K562 (cell line): ENCODE measurements at regions not wholly inside any gene's neighbourhood (a gene's known extent, or its start where the extent isn't known, plus 50 kb on each side); places are given as distances from the start of the nearest gene placed in this dataset.

ENCODE experiments used
- ATAC-seq: fragments of 200-7000 bp; cut with Tn5 transposase; 3 replicates; pipeline ENCODE4 v1.9.1; 2020; ENCODE audit warnings: moderate library complexity
- BruUV-seq: library from RNA; stranded (reverse); fragments of 400-500 nt; replicated peaks from 2 replicates; lab custom pipeline; 2021; lab: Mats Ljungman, UMichigan
- CTCF ChIA-PET: fragments of 300-600 bp; formaldehyde crosslinking; extraction: SDS; loops from one replicate; lab custom pipeline; 2021; ENCODE audit warnings: low intra/inter-chr PET ratio; lab: Yijun Ruan, JAX
- POLR2A ChIA-PET: fragments of 300-600, 350-650 bp; sonication (Branson Sonifier 250); formaldehyde crosslinking; extraction: SDS; loops from one replicate; lab custom pipeline; 2021; ENCODE audit warnings: antibody characterized with exemption, inconsistent platforms; lab: Yijun Ruan, JAX
- DNase-seq, 4 experiments: peaks; one replicate each; pipeline versions ENCODE4 v3.0.0 to v3.0.0-alpha.2; 2011 to 2018; ENCODE audit warnings: low spot score in 3 of 4, mixed read lengths in 3 of 4; ENCODE audit errors: extremely low read depth in 1 of 4
- FAIRE-seq: peaks from 2 replicates; lab custom pipeline; 2011; peaks lifted over from hg19 to GRCh38; lab: Jason Lieb, UNC
- H2AFZ ChIP-seq: 2 replicates; pipeline ENCODE4 v1.6.0; 2011; ENCODE audit warnings: low read depth, low read length, control low read depth, inconsistent platforms
- H3K27ac ChIP-seq: fragments of 200-600 bp; 3 replicates; pipeline ENCODE4 v1.8.0; 2011; ENCODE audit warnings: low read depth, mild to moderate bottlenecking, control low read depth, inconsistent platforms, low read length, moderate library complexity, mixed read lengths; ENCODE audit errors: extremely low read depth
- H3K27me3 ChIP-seq, 2 experiments: fragments of 300-600 bp in 1 of 2; 2 replicates in 1 of 2; 3 replicates in 1 of 2; pipeline versions ENCODE4 v1.6.0 to v1.8.0; 2011; ENCODE audit warnings: inconsistent platforms in 2 of 2, low read length in 2 of 2, mild to moderate bottlenecking in 1 of 2, mixed read lengths in 1 of 2, moderate library complexity in 1 of 2; ENCODE audit not compliant: control insufficient read depth in 2 of 2, insufficient read depth in 2 of 2
- H3K36me3 ChIP-seq: fragments of 300-600 bp; 3 replicates; pipeline ENCODE4 v1.8.0; 2011; ENCODE audit warnings: mild to moderate bottlenecking, low read length, inconsistent platforms; ENCODE audit not compliant: control insufficient read depth, insufficient read depth
- H3K4me1 ChIP-seq, 2 experiments: fragments of 200-600 bp in 1 of 2; replicated peaks in 1 of 2; 2 replicates in 1 of 2; 3 replicates in 1 of 2; pipeline versions ENCODE4 v1.5.1 to v1.8.0; 2011; ENCODE audit warnings: inconsistent platforms in 2 of 2, low read length in 2 of 2, mild to moderate bottlenecking in 1 of 2, mixed read lengths in 1 of 2, moderate library complexity in 1 of 2; ENCODE audit not compliant: control insufficient read depth in 2 of 2, insufficient read depth in 2 of 2
- H3K4me2 ChIP-seq: 2 replicates; pipeline ENCODE4 v1.6.1; 2011; ENCODE audit warnings: low read length, control low read depth, inconsistent platforms, mixed read lengths; ENCODE audit not compliant: insufficient read depth
- H3K4me3 ChIP-seq: fragments of 200-600 bp; sonication (generic), shearing (Covaris generic); 2 replicates; pipeline ENCODE4 v1.5.1; 2016; ENCODE audit warnings: control low read depth, inconsistent platforms
- H3K79me2 ChIP-seq: fragments of 200-600 bp; 3 replicates; pipeline ENCODE4 v1.8.0; 2011; ENCODE audit warnings: low read length, inconsistent platforms; ENCODE audit not compliant: control insufficient read depth, insufficient read depth
- H3K9ac ChIP-seq, 2 experiments: 2 replicates each; pipeline versions ENCODE4 v1.6.0 to v1.6.1; 2011; ENCODE audit warnings: low read depth in 2 of 2, low read length in 2 of 2, control low read depth in 1 of 2, inconsistent platforms in 1 of 2, mild to moderate bottlenecking in 1 of 2, mixed read lengths in 1 of 2; ENCODE audit not compliant: insufficient read depth in 1 of 2
- H3K9me1 ChIP-seq: one replicate; pipeline ENCODE4 v1.6.0; 2011; ENCODE audit warnings: inconsistent platforms, mild to moderate bottlenecking, low read length, moderate library complexity; ENCODE audit not compliant: control insufficient read depth, insufficient read depth
- H3K9me3 ChIP-seq: replicated peaks from 2 replicates; pipeline ENCODE4 v1.5.1; 2011; ENCODE audit warnings: low read depth, low read length, inconsistent platforms; ENCODE audit not compliant: control insufficient read depth, insufficient read depth
- H4K20me1 ChIP-seq: replicated peaks from 2 replicates; pipeline ENCODE4 v1.6.1; 2011; ENCODE audit warnings: low read length, inconsistent platforms, mixed read lengths; ENCODE audit not compliant: control insufficient read depth, insufficient read depth
- CREB1 ChIP-seq, 2 experiments: sonication (generic) in 1 of 2; formaldehyde crosslinking in 1 of 2; IDR thresholded peaks; 2 replicates each; pipeline versions ENCODE4 v1.6.1 to v1.8.0; 2012 to 2022; ENCODE audit warnings: inconsistent platforms in 1 of 2, mild to moderate bottlenecking in 1 of 2, missing genetic modification reagents in 1 of 2, moderate library complexity in 1 of 2
- MBD2 ChIP-seq: sonication (generic); IDR thresholded peaks from 2 replicates; pipeline ENCODE4 v1.6.1; 2016; ENCODE audit warnings: low read depth, borderline replicate concordance
- SLC30A9 ChIP-seq: fragments of 250-450 bp; sonication (Bioruptor Pico); IDR thresholded peaks from 2 replicates; pipeline ENCODE4 v1.8.0; 2022; ENCODE audit warnings: mild to moderate bottlenecking, moderate library complexity
- TCF3 ChIP-seq: sonication (generic); formaldehyde crosslinking; IDR thresholded peaks from 2 replicates; pipeline ENCODE4 v1.4.0; 2020; ENCODE audit warnings: mild to moderate bottlenecking, missing genetic modification reagents
- ZBTB34 ChIP-seq: fragments of 250-450 bp; sonication (Bioruptor Pico); IDR thresholded peaks from 2 replicates; pipeline ENCODE4 v1.8.0; 2021; ENCODE audit warnings: mild to moderate bottlenecking, moderate library complexity
- ZNF134 ChIP-seq: fragments of 250-450 bp; sonication (Bioruptor Pico); conservative IDR thresholded peaks from 2 replicates; pipeline ENCODE4 v1.4.0; 2020
- ZNF318 ChIP-seq, 2 experiments: fragments of 450-650 bp; IDR thresholded peaks; 2 replicates each; pipeline ENCODE4 v1.6.1; 2016; ENCODE audit warnings: mild to moderate bottlenecking in 2 of 2, borderline replicate concordance in 1 of 2, low read depth in 1 of 2, moderate library complexity in 1 of 2
- WGBS: fragments of 100-300 bp; shearing (Covaris generic); methylation state at CpG from one replicate; pipeline ENCODE4 v1.1.6; 2016; ENCODE audit warnings: low coverage, mixed read lengths; ENCODE audit not compliant: insufficient coverage; ENCODE audit errors: missing lambda C conversion rate; 5-methylcytosine and 5-hydroxymethylcytosine counted together
- in situ Hi-C: fragments of 300-500 bp; cut with MboI; formaldehyde crosslinking; loops from 4 replicates; pipeline ENCODE4 v1.15.0; 2018; ENCODE audit warnings: inconsistent platforms, mixed read lengths
- intact Hi-C: fragments of 100-400 bp; cut with micrococcal nuclease; formaldehyde crosslinking; loops from 2 replicates; pipeline ENCODE4 v1.14.2; 2022

DNA sequence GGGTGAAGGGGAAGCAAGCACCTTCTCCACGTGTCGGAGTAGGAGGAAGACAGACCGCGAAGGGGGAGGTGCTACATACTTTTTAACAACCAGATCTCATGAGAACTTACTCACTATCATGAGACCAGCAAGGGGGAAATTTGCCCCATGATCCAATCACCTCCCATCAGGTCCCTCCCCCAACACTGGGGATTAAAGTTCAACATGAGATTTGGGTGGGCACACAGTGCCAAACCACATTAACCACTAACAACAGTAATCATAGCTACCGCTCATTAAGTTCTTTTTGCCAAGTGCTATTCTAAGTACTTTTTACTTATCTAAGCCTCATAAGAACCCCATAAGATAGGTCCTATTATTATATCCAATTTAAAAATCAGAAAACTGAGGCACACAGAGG is 450.5 kb upstream of the DDI1 start (continued):
- TF ChIP-seq ZBTB34 = no peak
- TF ChIP-seq ZNF134 = no peak
- TF ChIP-seq CREB1 (IDR thresholded peaks at IDR 0.05) = no peak
- TF ChIP-seq CREB1 (CRISPR knock-in tag; IDR thresholded peaks at IDR 0.05) = no peak

DNA sequence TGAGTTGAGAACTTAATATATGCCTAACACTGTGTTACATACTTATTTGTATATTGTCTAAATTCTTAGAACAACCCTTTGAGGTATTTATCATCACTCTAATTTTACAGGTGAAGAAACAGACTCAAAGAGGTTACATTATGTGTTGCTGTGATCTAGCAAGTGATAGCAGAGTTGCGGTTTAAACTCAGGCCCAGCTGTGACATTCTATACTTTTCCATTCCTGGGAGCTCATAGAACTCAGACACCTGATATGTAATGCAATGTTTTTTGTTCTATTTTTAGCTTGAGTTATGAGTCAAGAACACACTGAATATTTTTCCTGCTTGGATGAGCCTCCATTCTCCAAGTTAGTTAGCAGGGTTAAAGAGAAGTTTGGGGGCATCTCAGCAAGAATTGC is 449.7 kb upstream of the DDI1 start:
- Histone ChIP-seq H3K9ac (no peak overlapping the region), H2AFZ (no peak overlapping the region), H3K27ac (no peak overlapping the region), H4K20me1 (no peaks in the 10 kb centered on the region), H3K36me3 (no peaks in the 10 kb centered on the region), H3K27me3 (no peaks in the 10 kb centered on the region), H3K4me3 (no peak overlapping the region), H3K9me1 (no peaks in the 10 kb centered on the region), H3K9me3 (no peaks in the 10 kb centered on the region; the same call in 1 of the 2 replicates), H3K79me2 (no peaks in the 10 kb centered on the region), H3K4me2 (no peak overlapping the region), H3K4me1 (no peaks in the 10 kb centered on the region)
- WGBS = 6% methylated on average over 1 of the region's 1 CpG
- DNase-seq = no peak
- in situ Hi-C loops = no loop called here
- intact Hi-C loops = no loop called here
- ChIA-PET POLR2A (no interaction called here), CTCF (no interaction called here)
- BruUV-seq = no TSS peak
- FAIRE-seq = no peak
- no peak for ATAC-seq
- TF ChIP-seq CREB1 (IDR thresholded peaks at IDR 0.05) (no peak), CREB1 (CRISPR knock-in tag; IDR thresholded peaks at IDR 0.05) (no peak), SLC30A9 (CRISPR knock-in tag) (no peak), MBD2 (no peak), ZNF318 (IDR thresholded peaks at IDR 0.05; ENCODE audit: borderline replicate concordance in 1 of 2, low read depth in 1 of 2) (no peak), TCF3 (CRISPR knock-in tag) (no peak)
